ENCODE measurements at regions not wholly inside any gene's neighbourhood (a gene's known extent, or its start where the extent isn't known, plus 50 kb on each side); places are given as distances from the start of the nearest gene placed in this dataset.

GRCh38 chr11:21883354-21883753, 309.5 kb upstream of the ANO5 start:
- no peaks in the 10 kb centered on the region for H3K36me3 ChIP-seq (ENCODE audit: control insufficient read depth, insufficient read depth, low read length)
- no peak overlapping the region for H3K9ac ChIP-seq (ENCODE audit: insufficient read depth in 1 of 2, low read depth in 2 of 2, low read length in 2 of 2)
- H3K9me1 ChIP-seq (ENCODE audit: control insufficient read depth, insufficient read depth, low read length), result no peaks in the 10 kb centered on the region
- H3K4me3 ChIP-seq, result no peak overlapping the region
- no peaks in the 10 kb centered on the region for H3K27me3 ChIP-seq (ENCODE audit: control insufficient read depth in 2 of 2, insufficient read depth in 2 of 2, low read length in 2 of 2)
- H3K4me2 ChIP-seq (ENCODE audit: insufficient read depth, low read length), result no peak overlapping the region
- no peak for FAIRE-seq
- TF ChIP-seq CEBPG (CRISPR knock-in tag; IDR thresholded peaks at IDR 0.05) (no peak), CEBPG (tag; conservative IDR thresholded peaks at IDR 0.05 in 1 of 2, IDR thresholded peaks at IDR 0.05 in 1 of 2) (no peak), THAP7 (CRISPR knock-in tag; IDR thresholded peaks at IDR 0.05) (no peak), CUX1 (CRISPR knock-in tag; IDR thresholded peaks at IDR 0.05) (no peak), ZNF318 (IDR thresholded peaks at IDR 0.05; ENCODE audit: borderline replicate concordance in 1 of 2, low read depth in 1 of 2) (no peak), SMARCB1 (IDR thresholded peaks at IDR 0.05; ENCODE audit: insufficient read length, low read depth) (no peak)
- ChIA-PET POLR2A (no interaction called here), CTCF (ENCODE audit: low intra/inter-chr PET ratio) (no interaction called here)
- H2AFZ ChIP-seq (ENCODE audit: low read depth, low read length), result no peak overlapping the region
- 4% methylated on average over 3 of the region's 3 CpGs for WGBS (ENCODE audit: insufficient coverage, low coverage, missing lambda C conversion rate)
- BruUV-seq (replicated peaks), result no TSS peak
- H3K79me2 ChIP-seq (ENCODE audit: control insufficient read depth, insufficient read depth, low read length), result no peaks in the 10 kb centered on the region
- in situ Hi-C loops (cut with MboI), result no loop called here
- no peaks in the 10 kb centered on the region for H4K20me1 ChIP-seq (replicated peaks; ENCODE audit: control insufficient read depth, insufficient read depth, low read length)
- DNase-seq (ENCODE audit: extremely low read depth in 1 of 4, low spot score in 3 of 4), result no peak
- H3K4me1 ChIP-seq (replicated peaks in 1 of 2; ENCODE audit: control insufficient read depth in 2 of 2, insufficient read depth in 2 of 2, low read length in 2 of 2), result no peaks in the 10 kb centered on the region
- H3K27ac ChIP-seq (ENCODE audit: extremely low read depth, low read depth, low read length), result no peak overlapping the region
- no peak for ATAC-seq
- intact Hi-C loops (cut with micrococcal nuclease), result no loop called here
- H3K9me3 ChIP-seq (replicated peaks; ENCODE audit: control insufficient read depth, insufficient read depth, low read depth, low read length), result no peaks in the 10 kb centered on the region
